DOHH2 (cell line): ENCODE measurements at regions not wholly inside any gene's neighbourhood (a gene's known extent, or its start where the extent isn't known, plus 50 kb on each side); places are given as distances from the start of the nearest gene placed in this dataset.

Experiments used
- EZH2phosphoT487 ChIP-seq: fragments of 200-600 bp; sonication (generic); IDR thresholded peaks from 2 replicates; pipeline ENCODE4 v1.6.1; 2017; ENCODE audit warnings: borderline replicate concordance, mild to moderate bottlenecking, antibody characterized with exemption, low read length, moderate library complexity, mixed read lengths
- TF ChIP-seq, protein P1 (sequence below): fragments of 200-600 bp; sonication (generic); IDR thresholded peaks from one replicate; pipeline ENCODE4 v1.5.1; 2014; ENCODE audit warnings: antibody characterized with exemption, mild to moderate bottlenecking, low read depth, low read length; ENCODE audit not compliant: poor library complexity, severe bottlenecking

DNA sequence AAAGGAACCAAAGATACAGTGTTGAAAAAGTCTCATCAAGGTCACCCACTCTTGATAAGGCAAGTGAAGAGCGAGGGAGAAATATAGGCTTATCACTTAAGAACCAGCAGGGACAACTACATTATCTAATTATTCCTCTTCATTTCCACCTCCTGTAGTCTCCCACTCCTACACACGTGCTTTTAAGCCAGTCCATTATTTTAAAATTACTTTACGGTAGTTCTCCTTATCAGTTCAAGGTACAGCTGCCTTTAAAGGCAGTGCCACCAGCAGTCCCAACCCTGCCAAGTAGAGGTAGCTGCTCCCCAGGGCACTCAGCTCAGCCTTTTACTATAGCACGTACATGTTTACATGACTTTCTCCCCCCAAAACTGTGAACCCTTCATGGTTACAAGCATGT is 161.5 kb upstream of the BLID start:
- TF ChIP-seq, protein P1, sequence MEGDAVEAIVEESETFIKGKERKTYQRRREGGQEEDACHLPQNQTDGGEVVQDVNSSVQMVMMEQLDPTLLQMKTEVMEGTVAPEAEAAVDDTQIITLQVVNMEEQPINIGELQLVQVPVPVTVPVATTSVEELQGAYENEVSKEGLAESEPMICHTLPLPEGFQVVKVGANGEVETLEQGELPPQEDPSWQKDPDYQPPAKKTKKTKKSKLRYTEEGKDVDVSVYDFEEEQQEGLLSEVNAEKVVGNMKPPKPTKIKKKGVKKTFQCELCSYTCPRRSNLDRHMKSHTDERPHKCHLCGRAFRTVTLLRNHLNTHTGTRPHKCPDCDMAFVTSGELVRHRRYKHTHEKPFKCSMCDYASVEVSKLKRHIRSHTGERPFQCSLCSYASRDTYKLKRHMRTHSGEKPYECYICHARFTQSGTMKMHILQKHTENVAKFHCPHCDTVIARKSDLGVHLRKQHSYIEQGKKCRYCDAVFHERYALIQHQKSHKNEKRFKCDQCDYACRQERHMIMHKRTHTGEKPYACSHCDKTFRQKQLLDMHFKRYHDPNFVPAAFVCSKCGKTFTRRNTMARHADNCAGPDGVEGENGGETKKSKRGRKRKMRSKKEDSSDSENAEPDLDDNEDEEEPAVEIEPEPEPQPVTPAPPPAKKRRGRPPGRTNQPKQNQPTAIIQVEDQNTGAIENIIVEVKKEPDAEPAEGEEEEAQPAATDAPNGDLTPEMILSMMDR: no peak
- TF ChIP-seq EZH2phosphoT487: no peak
